HL-60 (cell line): ENCODE measurements at regions not wholly inside any gene's neighbourhood (a gene's known extent, or its start where the extent isn't known, plus 50 kb on each side); places are given as distances from the start of the nearest gene placed in this dataset.

Experiments used
- DNase-seq, 2 experiments: peaks; one replicate each; pipeline ENCODE4 v3.0.0-alpha.2; 2010 to 2020; ENCODE audit warnings: low read depth in 1 of 2, low spot score in 1 of 2
- H3K27ac ChIP-seq: fragments of 250-450 bp; sonication (Bioruptor Pico); replicated peaks from 2 replicates; pipeline ENCODE4 v1.5.1; 2020; ENCODE audit warnings: mild to moderate bottlenecking, moderate library complexity
- H3K27me3 ChIP-seq: fragments of 250-450 bp; sonication (Bioruptor Pico); 2 replicates; pipeline ENCODE4 v1.5.1; 2021; ENCODE audit warnings: mild to moderate bottlenecking, moderate library complexity; ENCODE audit not compliant: insufficient read depth, poor library complexity, severe bottlenecking
- H3K4me3 ChIP-seq: replicated peaks from 2 replicates; pipeline ENCODE4 v1.5.1; 2011; ENCODE audit warnings: mild to moderate bottlenecking, control low read depth, low read length; ENCODE audit not compliant: insufficient read depth
- CTCF ChIP-seq: IDR thresholded peaks from one replicate; pipeline ENCODE4 v1.5.1; 2011; ENCODE audit warnings: low read length, control low read depth, inconsistent platforms; ENCODE audit not compliant: insufficient read depth
- GABPA ChIP-seq: IDR thresholded peaks from 2 replicates; pipeline ENCODE4 v1.6.1; 2012; ENCODE audit warnings: low read depth
- POLR2AphosphoS5 ChIP-seq: IDR thresholded peaks from 2 replicates; pipeline ENCODE4 v1.6.1; 2012; ENCODE audit warnings: low read depth
- REST ChIP-seq: IDR thresholded peaks from 2 replicates; pipeline ENCODE4 v1.6.1; 2012; ENCODE audit warnings: low read depth; ENCODE audit not compliant: insufficient replicate concordance
- SPI1 ChIP-seq: IDR thresholded peaks from 2 replicates; pipeline ENCODE4 v1.6.1; 2012; ENCODE audit warnings: low read depth, mild to moderate bottlenecking, borderline replicate concordance

GRCh38 chr21:16194095-16194787 is 464.5 kb downstream of the USP25 start:
- Histone ChIP-seq H3K4me3 (no peak overlapping the region), H3K27ac (peak overlapping the region; percentile 74), H3K27me3 (no peaks in the 10 kb centered on the region)
- DNase-seq: peak in 1 of 2 experiments; percentile 81
- TF ChIP-seq GABPA (no peak), SPI1 (peak; percentile 31; the same call in 1 of the 2 replicates)

- Histone ChIP-seq H3K27me3 (no peaks in the 10 kb centered on the region), H3K4me3 (no peak overlapping the region), H3K27ac (peak overlapping the region; percentile 74)
- DNase-seq: no peak
- TF ChIP-seq CTCF (no peak), GABPA (no peak), SPI1 (no peak)
Observed at GRCh38 chr21:16194788-16195537, 465.2 kb downstream of the USP25 start.

- peak overlapping the region; percentile 74 for H3K27ac ChIP-seq
- TF ChIP-seq GABPA: no peak
- no peak for TF ChIP-seq SPI1
- TF ChIP-seq POLR2AphosphoS5: no peak
- TF ChIP-seq CTCF: no peak
- no peak for TF ChIP-seq REST
- H3K27me3 ChIP-seq: no peaks in the 10 kb centered on the region
- DNase-seq: peak in 1 of 2 experiments; percentile 17
- H3K4me3 ChIP-seq: no peak overlapping the region
Observed at GRCh38 chr21:16195538-16195910, 465.7 kb downstream of the USP25 start.

GRCh38 chr21:16196001-16196400 is 466.2 kb downstream of the USP25 start:
- no peak for DNase-seq
- Histone ChIP-seq H3K27ac (peak overlapping the region; percentile 74), H3K4me3 (no peak overlapping the region), H3K27me3 (no peaks in the 10 kb centered on the region)
- no peak for TF ChIP-seq GABPA

GRCh38 chr21:16198546-16198945 is 468.8 kb downstream of the USP25 start:
- Histone ChIP-seq H3K27ac (no peak overlapping the region), H3K4me3 (no peak overlapping the region), H3K27me3 (no peaks in the 10 kb centered on the region)
- no peak for DNase-seq
- TF ChIP-seq SPI1 (no peak), REST (no peak), GABPA (no peak), CTCF (no peak), POLR2AphosphoS5 (no peak)
